GM12878 (cell line): ENCODE measurements at regions not wholly inside any gene's neighbourhood (a gene's known extent, or its start where the extent isn't known, plus 50 kb on each side); places are given as distances from the start of the nearest gene placed in this dataset.

Experiments used
- ATAC-seq: fragments of 200-7000 bp; cut with Tn5 transposase; 3 replicates; pipeline ENCODE4 v1.9.1; 2020; ENCODE audit warnings: mild to moderate bottlenecking, moderate library complexity
- BruUV-seq: library from RNA; stranded (reverse); fragments of 400-500 nt; replicated peaks from 2 replicates; lab custom pipeline; 2021; lab: Mats Ljungman, UMichigan
- CTCF ChIA-PET: fragments of 300-600 bp; sonication (Branson Sonifier 250); formaldehyde crosslinking; extraction: SDS; loops from one replicate; lab custom pipeline; 2021; ENCODE audit warnings: inconsistent platforms; lab: Yijun Ruan, JAX
- POLR2A ChIA-PET: fragments of 350-600 bp; formaldehyde crosslinking; extraction: SDS; loops from one replicate; lab custom pipeline; 2021; ENCODE audit warnings: inconsistent platforms; lab: Charles Lee
- RAD21 ChIA-PET: fragments of 300-600 bp; sonication (Branson Sonifier 250); formaldehyde crosslinking; loops from one replicate; lab custom pipeline; 2023; ENCODE audit warnings: antibody characterized with exemption; ENCODE audit not compliant: unreplicated experiment; lab: Charles Lee
- SMC1A ChIA-PET: fragments of 300-600 bp; sonication (Branson Sonifier 250); formaldehyde crosslinking; loops from one replicate; lab custom pipeline; 2023; ENCODE audit not compliant: unreplicated experiment, uncharacterized antibody; lab: Charles Lee
- DNase-seq: peaks from one replicate; pipeline ENCODE4 v3.0.0-alpha.2; 2011; ENCODE audit warnings: low read depth, low spot score
- FAIRE-seq: peaks from 3 replicates; lab custom pipeline; 2011; peaks lifted over from hg19 to GRCh38; lab: Jason Lieb, UNC
- H2AFZ ChIP-seq: 2 replicates; pipeline ENCODE4 v1.6.0; 2011; ENCODE audit warnings: low read depth, low read length, control low read depth; ENCODE audit not compliant: control insufficient read depth
- H3K27ac ChIP-seq: 2 replicates; pipeline ENCODE4 v1.5.1; 2011; ENCODE audit warnings: control low read depth; ENCODE audit not compliant: control insufficient read depth, insufficient read depth
- H3K27me3 ChIP-seq, 2 experiments: replicated peaks in 1 of 2; 2 replicates each; pipeline versions ENCODE4 v1.6.0 to v1.6.1; 2011; ENCODE audit warnings: low read length in 1 of 2; ENCODE audit not compliant: control insufficient read depth in 2 of 2, insufficient read depth in 2 of 2
- H3K36me3 ChIP-seq, 2 experiments: 2 replicates each; pipeline ENCODE4 v1.5.1; 2011; ENCODE audit warnings: low read length in 1 of 2; ENCODE audit not compliant: control insufficient read depth in 2 of 2, insufficient read depth in 2 of 2
- H3K4me1 ChIP-seq: 2 replicates; pipeline ENCODE4 v1.6.1; 2011; ENCODE audit warnings: mild to moderate bottlenecking, low read length, moderate library complexity, mixed read lengths; ENCODE audit not compliant: control insufficient read depth, insufficient read depth
- H3K4me2 ChIP-seq: 2 replicates; pipeline ENCODE4 v1.6.0; 2011; ENCODE audit warnings: control low read depth; ENCODE audit not compliant: control insufficient read depth, insufficient read depth
- H3K4me3 ChIP-seq: fragments of 200-600 bp; sonication (generic); 2 replicates; pipeline ENCODE4 v1.5.1; 2016
- H3K79me2 ChIP-seq: 2 replicates; pipeline ENCODE4 v1.6.0; 2011; ENCODE audit warnings: low read length; ENCODE audit not compliant: control insufficient read depth, insufficient read depth
- H3K9ac ChIP-seq: 2 replicates; pipeline ENCODE4 v1.8.0; 2011; ENCODE audit warnings: low read length, control low read depth, mixed read lengths; ENCODE audit not compliant: control insufficient read depth, insufficient read depth
- H3K9me3 ChIP-seq: replicated peaks from 3 replicates; pipeline ENCODE4 v1.5.1; 2011; ENCODE audit warnings: mild to moderate bottlenecking, low read length; ENCODE audit not compliant: control insufficient read depth, insufficient read depth
- H4K20me1 ChIP-seq: 2 replicates; pipeline ENCODE4 v1.6.0; 2011; ENCODE audit not compliant: control insufficient read depth, insufficient read depth
- CBX5 ChIP-seq: sonication (generic); IDR thresholded peaks from 2 replicates; pipeline ENCODE4 v1.6.1; 2016; ENCODE audit warnings: low read depth, moderate library complexity, mild to moderate bottlenecking, inconsistent platforms
- CUX1 ChIP-seq: IDR thresholded peaks from 2 replicates; pipeline ENCODE4 v1.6.1; 2012; ENCODE audit warnings: improper control_type of control experiment, low read depth, low read length; ENCODE audit not compliant: insufficient replicate concordance
- GABPA ChIP-seq: IDR thresholded peaks from 2 replicates; pipeline ENCODE4 v1.6.1; 2014; ENCODE audit warnings: antibody characterized with exemption, low read depth, mild to moderate bottlenecking, inconsistent platforms
- KAT2A ChIP-seq: conservative IDR thresholded peaks from 2 replicates; pipeline ENCODE4 v1.6.1; 2011; ENCODE audit warnings: low read depth, low read length; ENCODE audit not compliant: control insufficient read depth
- MEF2B ChIP-seq: fragments of 450-650 bp; IDR thresholded peaks from 2 replicates; pipeline ENCODE4 v1.6.1; 2018; ENCODE audit warnings: mild to moderate bottlenecking, moderate library complexity; ENCODE audit not compliant: partially characterized antibody, poor library complexity, severe bottlenecking
- MYB ChIP-seq: fragments of 150-350 bp; IDR thresholded peaks from 2 replicates; pipeline ENCODE4 v1.6.1; 2014; ENCODE audit warnings: mild to moderate bottlenecking, low read depth, low read length, borderline replicate concordance
- NFIC ChIP-seq: IDR thresholded peaks from 2 replicates; pipeline ENCODE4 v1.6.1; 2012; ENCODE audit warnings: low read depth, mild to moderate bottlenecking, inconsistent platforms, low read length, moderate library complexity
- NFXL1 ChIP-seq: fragments of 450-650 bp; IDR thresholded peaks from 2 replicates; pipeline ENCODE4 v1.6.1; 2017; ENCODE audit warnings: antibody characterized with exemption, mild to moderate bottlenecking, borderline replicate concordance
- POLR2A ChIP-seq: IDR thresholded peaks from 2 replicates; pipeline ENCODE4 v1.6.1; 2011; ENCODE audit warnings: low read depth, mild to moderate bottlenecking, low read length
- RBBP5 ChIP-seq: fragments of 200-600 bp; sonication (generic); conservative IDR thresholded peaks from 2 replicates; pipeline ENCODE4 v1.6.1; 2016
- SMARCA5 ChIP-seq: fragments of 450-650 bp; IDR thresholded peaks from 2 replicates; pipeline ENCODE4 v1.6.1; 2017; ENCODE audit warnings: mild to moderate bottlenecking
- SREBF1 ChIP-seq: IDR thresholded peaks from 2 replicates; pipeline ENCODE4 v1.6.1; 2012; ENCODE audit warnings: mild to moderate bottlenecking, low read length
- WGBS: methylation state at CpG from one replicate; pipeline ENCODE4 v1.1.6; 2016; ENCODE audit warnings: low lambda C conversion rate; ENCODE audit not compliant: insufficient replicate concordance, insufficient coverage; ENCODE audit errors: missing lambda C conversion rate; 5-methylcytosine and 5-hydroxymethylcytosine counted together
- in situ Hi-C: fragments of 300-500 bp; cut with MboI; formaldehyde crosslinking; loops from 9 replicates; pipeline ENCODE4 v1.14.3; 2018; ENCODE audit warnings: mixed read lengths
- intact Hi-C: fragments of 100-400 bp; cut with micrococcal nuclease; formaldehyde crosslinking; loops from one replicate; pipeline ENCODE4 v1.14.2; 2022; ENCODE audit not compliant: unreplicated experiment
- TF ChIP-seq, protein P1 (sequence below): fragments of 450-650 bp; conservative IDR thresholded peaks from 2 replicates; pipeline ENCODE4 v1.6.1; 2017; ENCODE audit warnings: mild to moderate bottlenecking, moderate library complexity
- TF ChIP-seq, protein P2 (sequence below): fragments of 450-650 bp; IDR thresholded peaks from 2 replicates; pipeline ENCODE4 v1.6.1; 2017; ENCODE audit warnings: mild to moderate bottlenecking, low read depth, inconsistent platforms; ENCODE audit not compliant: poor library complexity, severe bottlenecking

DNA sequence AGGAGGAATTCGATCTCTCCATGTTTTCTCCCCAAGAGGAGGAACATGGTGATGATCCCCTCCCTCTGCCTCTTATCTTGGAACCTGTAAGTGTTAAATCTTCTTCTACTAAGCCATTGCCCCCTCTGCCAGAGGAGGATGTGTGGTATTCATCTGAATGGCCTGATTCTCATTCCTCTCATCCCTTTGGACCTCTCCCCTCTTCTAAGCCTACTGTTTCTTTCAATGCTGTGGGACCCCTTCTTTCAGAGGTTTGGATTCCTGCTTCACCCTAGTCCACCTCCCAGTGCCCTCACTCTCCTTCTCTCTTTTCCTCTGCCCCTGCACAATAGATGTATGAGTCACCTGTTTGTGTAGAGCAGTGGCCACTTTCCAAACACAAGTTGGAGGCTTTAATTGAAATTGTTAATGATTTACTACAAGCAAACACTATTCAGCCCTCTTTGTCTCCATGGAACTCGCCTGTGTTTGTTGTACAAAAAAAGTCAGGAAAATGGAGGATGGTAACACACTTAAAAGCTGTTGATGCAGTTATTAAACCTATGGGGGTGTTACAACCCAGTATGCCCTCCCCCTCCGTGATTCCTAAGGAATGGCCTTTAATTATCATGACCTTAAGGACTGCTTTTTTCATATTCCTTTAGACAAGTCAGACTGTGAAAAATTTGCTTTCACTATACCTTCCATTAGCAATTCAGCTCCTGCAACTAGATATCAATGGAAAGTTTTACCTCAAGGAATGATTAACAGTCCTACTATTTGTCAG is 192.1 kb upstream of the ALG10B start (continued):
- TF ChIP-seq, protein P1, sequence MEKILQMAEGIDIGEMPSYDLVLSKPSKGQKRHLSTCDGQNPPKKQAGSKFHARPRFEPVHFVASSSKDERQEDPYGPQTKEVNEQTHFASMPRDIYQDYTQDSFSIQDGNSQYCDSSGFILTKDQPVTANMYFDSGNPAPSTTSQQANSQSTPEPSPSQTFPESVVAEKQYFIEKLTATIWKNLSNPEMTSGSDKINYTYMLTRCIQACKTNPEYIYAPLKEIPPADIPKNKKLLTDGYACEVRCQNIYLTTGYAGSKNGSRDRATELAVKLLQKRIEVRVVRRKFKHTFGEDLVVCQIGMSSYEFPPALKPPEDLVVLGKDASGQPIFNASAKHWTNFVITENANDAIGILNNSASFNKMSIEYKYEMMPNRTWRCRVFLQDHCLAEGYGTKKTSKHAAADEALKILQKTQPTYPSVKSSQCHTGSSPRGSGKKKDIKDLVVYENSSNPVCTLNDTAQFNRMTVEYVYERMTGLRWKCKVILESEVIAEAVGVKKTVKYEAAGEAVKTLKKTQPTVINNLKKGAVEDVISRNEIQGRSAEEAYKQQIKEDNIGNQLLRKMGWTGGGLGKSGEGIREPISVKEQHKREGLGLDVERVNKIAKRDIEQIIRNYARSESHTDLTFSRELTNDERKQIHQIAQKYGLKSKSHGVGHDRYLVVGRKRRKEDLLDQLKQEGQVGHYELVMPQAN: no peak
- TF ChIP-seq MYB (no peak), MEF2B (no peak)

- Histone ChIP-seq H3K27ac (no peak overlapping the region), H3K27me3 (no peaks in the 10 kb centered on the region), H4K20me1 (no peaks in the 10 kb centered on the region), H3K9me3 (no peaks in the 10 kb centered on the region), H3K36me3 (no peaks in the 10 kb centered on the region), H3K9ac (no peak overlapping the region), H3K79me2 (no peaks in the 10 kb centered on the region), H3K4me2 (no peak overlapping the region), H3K4me1 (no peaks in the 10 kb centered on the region), H3K4me3 (no peak overlapping the region), H2AFZ (no peak overlapping the region)
- DNase-seq (no peak), FAIRE-seq (no peak), ATAC-seq (no peak)
- RAD21 ChIA-PET: no interaction called here
- in situ Hi-C loops: loop anchor here (10.0 to 25.0 kb wide), 4 partner anchors 505 to 1380 kb away; partner anchors contain the start of gene CPNE8
- intact Hi-C loops: no loop called here
- no TSS peak for BruUV-seq
- CTCF ChIA-PET: interaction anchor here (1.0 to 2.4 kb wide), 2 partner anchors 10 to 15 kb away, joined by 3 to 9 read pairs; no protein-coding TSS in a partner anchor
- WGBS: 16% methylated on average over 2 of the region's 2 CpGs
- SMC1A ChIA-PET: interaction anchor here (1.0 kb wide), 1 partner anchor 8 kb away, joined by 3 read pairs; no protein-coding TSS in a partner anchor
- POLR2A ChIA-PET: no interaction called here
- TF ChIP-seq POLR2A (no peak), CBX5 (no peak), NFXL1 (no peak), SREBF1 (no peak), CUX1 (no peak), RBBP5 (no peak), KAT2A (no peak), SMARCA5 (no peak), NFIC (no peak), GABPA (no peak)
- TF ChIP-seq, protein P2, sequence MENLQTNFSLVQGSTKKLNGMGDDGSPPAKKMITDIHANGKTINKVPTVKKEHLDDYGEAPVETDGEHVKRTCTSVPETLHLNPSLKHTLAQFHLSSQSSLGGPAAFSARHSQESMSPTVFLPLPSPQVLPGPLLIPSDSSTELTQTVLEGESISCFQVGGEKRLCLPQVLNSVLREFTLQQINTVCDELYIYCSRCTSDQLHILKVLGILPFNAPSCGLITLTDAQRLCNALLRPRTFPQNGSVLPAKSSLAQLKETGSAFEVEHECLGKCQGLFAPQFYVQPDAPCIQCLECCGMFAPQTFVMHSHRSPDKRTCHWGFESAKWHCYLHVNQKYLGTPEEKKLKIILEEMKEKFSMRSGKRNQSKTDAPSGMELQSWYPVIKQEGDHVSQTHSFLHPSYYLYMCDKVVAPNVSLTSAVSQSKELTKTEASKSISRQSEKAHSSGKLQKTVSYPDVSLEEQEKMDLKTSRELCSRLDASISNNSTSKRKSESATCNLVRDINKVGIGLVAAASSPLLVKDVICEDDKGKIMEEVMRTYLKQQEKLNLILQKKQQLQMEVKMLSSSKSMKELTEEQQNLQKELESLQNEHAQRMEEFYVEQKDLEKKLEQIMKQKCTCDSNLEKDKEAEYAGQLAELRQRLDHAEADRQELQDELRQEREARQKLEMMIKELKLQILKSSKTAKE: no peak
Observed at GRCh38 chr12:38132139-38132538, 184.4 kb upstream of the ALG10B start.
